Inflammatory macrophage treated with lipopolysaccharide for 1 hour (primary cell): ENCODE measurements at regions not wholly inside any gene's neighbourhood (a gene's known extent, or its start where the extent isn't known, plus 50 kb on each side); places are given as distances from the start of the nearest gene placed in this dataset.

Experiments used
- DNase-seq, 2 donors: peaks; one replicate each; pipeline ENCODE4 v3.0.0-alpha.2; 2020 to 2022

GRCh38 chr13:100852146-100852545, 177.6 kb upstream of the TMTC4 start:
- no peak for DNase-seq

- no peak for DNase-seq
Measured at GRCh38 chr13:100848304-100848703, 173.7 kb upstream of the TMTC4 start.

GRCh38 chr13:100845128-100845757, 170.6 kb upstream of the TMTC4 start:
- DNase-seq, result no peak

GRCh38 chr13:100842136-100842535, 167.5 kb upstream of the TMTC4 start:
- no peak for DNase-seq

GRCh38 chr13:100838387-100838786, 163.8 kb upstream of the TMTC4 start:
- no peak for DNase-seq

GRCh38 chr13:100837631-100838030, 163.0 kb upstream of the TMTC4 start:
- no peak for DNase-seq

- DNase-seq, result no peak
Measured at GRCh38 chr13:100836711-100837110, 162.1 kb upstream of the TMTC4 start.

- DNase-seq, result no peak
Measured at GRCh38 chr13:100835695-100836094, 161.1 kb upstream of the TMTC4 start.

- DNase-seq, result no peak
Measured at GRCh38 chr13:100833427-100833826, 158.8 kb upstream of the TMTC4 start.

GRCh38 chr13:100828226-100828625, 153.6 kb upstream of the TMTC4 start:
- DNase-seq, result no peak

GRCh38 chr13:100827489-100828176, 153.0 kb upstream of the TMTC4 start:
- no peak for DNase-seq

GRCh38 chr13:100826441-100826840, 151.8 kb upstream of the TMTC4 start:
- no peak for DNase-seq

- no peak for DNase-seq
Measured at GRCh38 chr13:100825557-100825956, 151.0 kb upstream of the TMTC4 start.

GRCh38 chr13:100824366-100824765, 149.8 kb upstream of the TMTC4 start:
- no peak for DNase-seq

- DNase-seq, result no peak
Measured at GRCh38 chr13:100823448-100823847, 148.9 kb upstream of the TMTC4 start.

GRCh38 chr13:100822871-100823443, 148.4 kb upstream of the TMTC4 start:
- no peak for DNase-seq

GRCh38 chr13:100818711-100819110, 144.1 kb upstream of the TMTC4 start:
- DNase-seq, result no peak

- DNase-seq, result no peak
Measured at GRCh38 chr13:100817928-100818327, 143.3 kb upstream of the TMTC4 start.

GRCh38 chr13:100815476-100816046, 141.0 kb upstream of the TMTC4 start:
- no peak for DNase-seq

- no peak for DNase-seq
Measured at GRCh38 chr13:100812982-100813584, 138.5 kb upstream of the TMTC4 start.

GRCh38 chr13:100811928-100812327, 137.3 kb upstream of the TMTC4 start:
- no peak for DNase-seq

GRCh38 chr13:100811024-100811865, 136.7 kb upstream of the TMTC4 start:
- DNase-seq, result no peak

GRCh38 chr13:100810481-100810880, 135.9 kb upstream of the TMTC4 start:
- no peak for DNase-seq
